PC-9 (cell line): ENCODE measurements at regions not wholly inside any gene's neighbourhood (a gene's known extent, or its start where the extent isn't known, plus 50 kb on each side); places are given as distances from the start of the nearest gene placed in this dataset.

Experiments
- EZH2 ChIP-seq: fragments of 200-600 bp; sonication (generic); IDR thresholded peaks from 2 replicates; pipeline ENCODE4 v1.8.0; 2017; ENCODE audit warnings: antibody characterized with exemption, low read depth
- TF ChIP-seq, protein P1 (sequence below): fragments of 200-600 bp; sonication (generic); conservative IDR thresholded peaks from 2 replicates; pipeline ENCODE4 v1.6.1; 2017; ENCODE audit warnings: mixed run types, antibody characterized with exemption, mild to moderate bottlenecking, moderate library complexity

DNA sequence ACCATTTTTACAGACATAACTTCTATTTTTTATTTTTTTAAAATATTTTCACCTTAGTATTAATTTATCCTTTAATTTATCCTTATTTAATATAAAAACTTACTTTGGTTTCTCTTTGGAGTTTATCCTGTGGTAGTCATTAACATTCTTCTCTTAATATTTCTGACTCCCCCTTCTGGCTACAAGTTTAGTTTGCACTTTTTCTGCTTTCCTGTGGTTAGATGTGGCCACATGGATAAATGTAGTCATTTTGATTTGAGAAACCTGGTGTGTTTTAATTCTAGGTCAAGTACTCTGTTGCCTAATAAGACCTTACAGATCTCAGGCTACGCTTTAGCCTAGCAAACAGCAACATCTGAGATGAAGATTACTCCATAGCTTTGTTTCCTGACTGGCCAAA, 1187.5 kb downstream of the HACE1 start:
- TF ChIP-seq, protein P1, sequence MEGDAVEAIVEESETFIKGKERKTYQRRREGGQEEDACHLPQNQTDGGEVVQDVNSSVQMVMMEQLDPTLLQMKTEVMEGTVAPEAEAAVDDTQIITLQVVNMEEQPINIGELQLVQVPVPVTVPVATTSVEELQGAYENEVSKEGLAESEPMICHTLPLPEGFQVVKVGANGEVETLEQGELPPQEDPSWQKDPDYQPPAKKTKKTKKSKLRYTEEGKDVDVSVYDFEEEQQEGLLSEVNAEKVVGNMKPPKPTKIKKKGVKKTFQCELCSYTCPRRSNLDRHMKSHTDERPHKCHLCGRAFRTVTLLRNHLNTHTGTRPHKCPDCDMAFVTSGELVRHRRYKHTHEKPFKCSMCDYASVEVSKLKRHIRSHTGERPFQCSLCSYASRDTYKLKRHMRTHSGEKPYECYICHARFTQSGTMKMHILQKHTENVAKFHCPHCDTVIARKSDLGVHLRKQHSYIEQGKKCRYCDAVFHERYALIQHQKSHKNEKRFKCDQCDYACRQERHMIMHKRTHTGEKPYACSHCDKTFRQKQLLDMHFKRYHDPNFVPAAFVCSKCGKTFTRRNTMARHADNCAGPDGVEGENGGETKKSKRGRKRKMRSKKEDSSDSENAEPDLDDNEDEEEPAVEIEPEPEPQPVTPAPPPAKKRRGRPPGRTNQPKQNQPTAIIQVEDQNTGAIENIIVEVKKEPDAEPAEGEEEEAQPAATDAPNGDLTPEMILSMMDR: 0 out of 2 replicates have a peak, but pooled peaks have one; percentile 32
- TF ChIP-seq EZH2: no peak
